ENCODE measurements at regions not wholly inside any gene's neighbourhood (a gene's known extent, or its start where the extent isn't known, plus 50 kb on each side); places are given as distances from the start of the nearest gene placed in this dataset.
A peak's percentile ranks its signal among the peaks of the same experiment; 100 is the strongest.
"Not testable (repeated sequence)": the region's sequence is repeated elsewhere in the genome, so short reads cannot be mapped to it uniquely, and the experiment has no call there.

DNA sequence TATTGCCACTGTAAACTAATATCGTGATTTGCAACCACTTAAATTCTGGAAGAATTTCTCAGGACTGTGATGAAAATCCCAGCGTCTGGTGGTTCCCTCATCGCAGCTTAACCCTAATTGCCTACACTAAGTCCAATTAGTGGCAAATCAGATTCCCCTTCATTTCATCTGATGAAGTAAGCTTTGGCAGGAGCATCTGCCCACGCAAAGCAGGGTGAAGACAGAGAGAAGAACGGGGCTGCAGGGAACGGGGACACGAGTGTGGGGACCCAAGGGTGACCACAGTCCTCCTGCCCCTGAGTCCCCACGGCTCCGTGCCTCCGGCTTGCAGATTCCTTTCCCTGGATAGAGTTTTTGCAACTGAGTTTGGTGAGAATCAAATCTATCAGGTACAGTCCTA, 159.5 kb downstream of the LY86 start:
- no peak for DNase-seq (ENCODE audit: low read depth in 1 of 2, low spot score in 1 of 2)

DNA sequence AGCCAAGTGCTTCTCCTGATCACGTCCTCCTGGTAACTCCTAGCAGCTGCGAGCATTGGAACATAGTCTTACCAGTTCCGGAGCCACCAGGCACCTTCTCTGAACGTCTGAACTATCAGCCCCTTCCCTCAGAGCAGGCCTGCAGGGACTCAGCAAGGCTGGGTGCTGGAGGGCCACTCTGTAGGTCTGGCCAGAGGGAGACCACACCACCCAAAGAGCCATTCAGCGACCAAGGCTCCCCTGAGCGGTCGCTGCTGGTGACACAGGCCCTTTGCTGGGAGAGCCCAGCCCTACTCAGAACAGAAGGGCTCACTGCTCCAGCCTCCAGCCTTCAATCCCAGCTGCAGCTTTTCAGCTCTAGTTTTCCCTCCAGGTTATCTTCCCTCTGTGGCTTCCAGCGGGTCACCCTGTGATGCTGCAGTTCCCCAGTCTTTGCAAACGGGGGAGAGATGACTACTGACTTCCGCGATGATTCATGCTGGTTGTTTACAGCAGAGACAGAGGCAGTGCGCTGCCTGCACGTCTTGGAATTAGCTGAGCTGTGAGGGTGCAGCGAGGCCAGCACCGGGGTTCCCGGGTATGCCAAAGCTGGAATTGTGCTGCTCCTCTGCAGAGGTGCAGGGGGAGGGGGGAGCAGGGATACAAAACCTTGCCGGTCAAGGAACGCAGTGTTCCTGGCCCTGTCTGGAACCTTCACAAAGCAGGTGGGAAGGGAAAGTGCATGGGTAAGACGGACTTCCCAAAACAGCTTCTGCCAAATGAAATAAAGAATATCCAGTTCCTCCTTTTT, 161.4 kb downstream of the LY86 start:
- peak in 1 of 2 donors; percentile 48 for DNase-seq (ENCODE audit: low read depth in 1 of 2, low spot score in 1 of 2)

DNA sequence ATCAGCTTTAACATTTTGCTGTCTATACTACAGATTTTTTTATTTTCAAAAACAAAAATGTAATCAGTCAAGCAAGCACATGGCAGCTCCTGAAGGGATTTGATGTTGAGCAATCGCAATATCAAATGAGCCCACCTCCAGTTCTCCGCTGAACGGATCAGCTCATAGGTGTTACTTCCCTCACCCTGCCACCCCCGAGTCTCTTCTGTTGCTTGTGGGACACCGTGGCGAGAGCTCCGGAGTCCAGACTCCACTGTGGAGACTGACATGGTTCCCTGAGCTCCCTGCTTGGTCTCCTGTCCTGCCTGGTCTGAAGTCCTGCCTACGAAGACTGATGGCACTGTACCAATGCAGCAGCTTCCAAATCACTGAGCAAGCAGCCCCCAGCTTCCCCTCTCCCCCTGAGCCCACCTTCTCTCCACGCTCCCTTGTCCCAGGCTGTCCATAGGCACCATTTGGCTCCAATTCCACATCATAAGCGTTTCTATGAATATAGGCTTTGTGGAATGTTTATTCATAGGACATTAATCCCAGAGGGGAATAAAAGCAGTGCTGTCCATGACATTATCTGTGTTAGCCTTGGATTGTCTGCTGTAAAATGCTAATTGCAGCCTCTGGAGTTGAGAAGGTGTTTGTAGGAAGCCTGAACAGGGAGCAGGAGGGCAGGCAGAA, 162.2 kb downstream of the LY86 start:
- DNase-seq (ENCODE audit: low read depth in 1 of 2, low spot score in 1 of 2) = no peak

DNA sequence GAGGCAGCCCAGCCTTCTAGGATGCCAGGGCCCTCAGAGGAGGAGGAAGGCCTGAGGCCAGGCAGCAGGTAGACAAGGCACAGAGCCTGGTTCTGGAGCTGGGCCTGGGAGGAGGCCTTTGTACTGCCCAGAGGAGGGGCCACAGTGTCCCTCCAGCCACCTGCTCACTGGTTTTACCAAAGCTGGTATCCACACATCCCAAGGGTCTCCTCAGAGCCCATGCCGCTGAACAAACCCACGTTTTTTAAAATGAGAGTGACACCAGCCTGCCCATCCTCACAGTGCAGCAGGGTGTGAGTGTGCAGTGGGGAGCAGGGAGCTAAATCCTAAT, 162.7 kb downstream of the LY86 start:
- DNase-seq (ENCODE audit: low read depth in 1 of 2, low spot score in 1 of 2) = no peak

DNA sequence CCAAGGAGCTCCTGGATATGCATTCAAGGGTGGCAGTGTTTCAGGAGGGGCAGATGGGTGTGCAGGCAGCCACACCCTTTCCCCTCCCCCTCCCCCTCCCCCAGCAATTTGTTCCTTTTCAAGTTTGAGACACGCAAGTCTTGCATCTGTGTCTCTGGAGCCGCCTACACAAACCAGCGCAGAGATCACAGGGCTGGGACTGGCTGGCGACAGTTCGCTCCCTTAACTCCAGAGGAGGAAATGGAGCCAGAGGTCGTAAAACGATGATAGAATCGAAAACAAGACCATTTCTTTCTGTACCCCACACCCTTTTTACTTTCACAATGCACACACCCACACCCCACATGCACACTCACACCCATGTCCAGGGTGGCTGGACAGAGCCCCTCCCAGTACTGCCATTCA, 163.1 kb downstream of the LY86 start:
- DNase-seq (ENCODE audit: low read depth in 1 of 2, low spot score in 1 of 2) = peak in 1 of 2 donors; percentile 27

DNA sequence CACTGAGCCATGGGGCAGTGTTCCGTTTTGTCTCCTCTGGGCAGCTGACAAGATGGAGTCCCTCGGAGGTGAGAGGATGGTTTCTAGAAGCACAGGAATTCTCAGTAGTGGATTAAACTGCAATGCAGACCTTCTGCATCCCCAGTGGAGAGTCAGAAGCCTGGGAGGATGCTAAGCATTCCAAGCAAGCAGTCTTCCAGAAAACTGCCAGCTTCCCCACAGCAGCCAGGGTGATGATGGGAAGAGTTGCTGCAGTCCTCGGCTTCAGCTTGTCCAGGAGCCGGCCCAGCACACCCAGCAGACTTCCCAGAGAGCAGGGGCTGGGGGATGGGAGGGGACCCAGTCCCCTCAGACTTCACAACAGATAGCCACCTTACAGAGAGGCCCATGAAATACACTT, 163.6 kb downstream of the LY86 start:
- DNase-seq (ENCODE audit: low read depth in 1 of 2, low spot score in 1 of 2) = no peak

DNA sequence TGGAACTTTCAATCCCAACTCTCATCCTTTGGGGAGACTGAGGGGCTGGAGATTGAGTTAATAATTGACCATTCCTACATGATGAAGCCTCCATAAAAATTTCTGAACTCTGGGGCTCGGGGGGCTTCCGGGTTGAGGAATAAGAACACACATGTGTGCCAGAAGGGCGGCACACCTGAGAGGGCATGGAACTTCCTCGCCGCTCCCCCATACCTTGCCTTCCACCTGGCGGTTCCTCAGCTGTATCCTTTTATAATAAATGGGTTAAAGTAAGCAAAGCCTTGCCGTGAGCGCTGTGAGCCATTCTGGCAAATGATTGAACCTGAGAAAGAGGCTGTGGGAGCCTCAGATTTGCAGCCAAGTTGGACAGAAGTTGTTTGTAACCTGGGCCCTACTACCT, 164.8 kb downstream of the LY86 start:
- DNase-seq (ENCODE audit: low read depth in 1 of 2, low spot score in 1 of 2) = no peak

DNA sequence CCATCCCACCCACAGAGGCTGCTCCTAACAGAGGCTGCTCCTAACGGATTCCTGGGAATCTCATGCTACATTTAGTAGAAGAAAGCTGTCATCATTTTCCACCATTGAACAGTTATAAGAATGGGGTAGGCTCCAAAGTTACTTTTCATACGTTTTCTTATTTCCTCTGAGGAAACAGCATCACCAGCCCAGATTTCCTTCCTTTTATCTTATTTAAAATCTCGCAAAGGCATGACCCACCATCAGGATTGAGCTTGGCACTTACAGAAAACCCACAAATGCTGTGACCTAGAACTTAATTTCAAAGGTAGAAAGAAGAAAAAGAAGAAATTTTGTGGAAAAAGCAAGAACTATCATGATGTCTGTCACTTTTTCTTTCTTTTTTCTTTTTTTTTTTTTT, 168.0 kb downstream of the LY86 start:
- DNase-seq (ENCODE audit: low read depth in 1 of 2, low spot score in 1 of 2) = no peak

DNA sequence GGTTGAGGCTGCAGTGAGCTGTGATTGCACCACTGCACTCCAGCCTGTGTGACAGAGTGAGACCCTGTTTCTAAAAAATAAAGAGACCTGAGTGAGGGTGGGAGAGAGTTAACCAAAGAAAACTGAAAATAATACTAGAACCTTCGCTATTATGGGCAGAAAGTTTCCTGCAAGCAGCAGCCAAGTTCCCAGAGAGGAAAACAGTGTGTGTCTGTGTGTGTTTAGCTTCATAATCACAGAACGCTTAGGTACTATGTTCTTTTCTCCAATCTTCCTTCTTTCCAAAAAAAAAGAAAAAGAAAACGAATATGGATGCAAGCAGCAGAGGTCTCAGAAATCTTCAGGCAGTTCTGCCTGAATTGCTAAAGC, 170.0 kb downstream of the LY86 start:
- no peak for DNase-seq (ENCODE audit: low read depth in 1 of 2, low spot score in 1 of 2)

DNA sequence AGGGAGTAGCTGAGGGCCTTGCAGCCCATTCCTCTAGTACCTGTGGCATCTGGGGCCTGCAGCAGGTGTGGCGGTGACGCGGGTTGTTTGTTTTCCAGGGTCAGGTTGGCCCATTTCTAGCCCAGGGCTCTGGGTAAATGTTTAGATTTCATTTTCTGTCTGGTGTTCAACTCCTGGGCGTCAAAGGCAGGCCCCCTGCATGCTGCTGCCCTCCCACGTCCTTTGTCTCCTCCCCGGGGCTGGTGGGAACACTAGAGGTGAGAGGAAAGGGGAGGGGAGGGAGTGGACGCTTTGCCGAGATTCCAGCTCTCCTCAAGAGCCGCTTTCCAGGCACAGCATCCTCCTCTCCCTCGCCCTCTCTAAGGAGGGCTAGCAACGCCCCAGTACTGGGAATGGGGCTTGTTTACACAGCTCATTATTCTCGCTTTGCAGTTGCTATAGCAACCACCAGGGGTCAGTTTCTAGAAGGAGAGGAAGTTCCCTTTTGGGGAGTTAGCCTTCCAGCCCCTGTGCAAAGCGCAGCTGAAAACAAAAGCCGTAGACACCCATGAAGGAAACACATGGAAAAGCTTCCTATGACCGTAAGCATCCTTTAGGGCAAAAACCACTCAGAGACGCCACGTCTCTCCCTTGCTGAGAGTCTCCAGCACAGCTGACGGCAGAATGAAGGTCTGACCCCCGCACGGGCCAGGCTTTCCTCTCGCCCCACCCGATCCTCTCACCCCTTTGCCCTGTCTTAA, 170.6 kb downstream of the LY86 start:
- DNase-seq (ENCODE audit: low read depth in 1 of 2, low spot score in 1 of 2) = no peak

DNA sequence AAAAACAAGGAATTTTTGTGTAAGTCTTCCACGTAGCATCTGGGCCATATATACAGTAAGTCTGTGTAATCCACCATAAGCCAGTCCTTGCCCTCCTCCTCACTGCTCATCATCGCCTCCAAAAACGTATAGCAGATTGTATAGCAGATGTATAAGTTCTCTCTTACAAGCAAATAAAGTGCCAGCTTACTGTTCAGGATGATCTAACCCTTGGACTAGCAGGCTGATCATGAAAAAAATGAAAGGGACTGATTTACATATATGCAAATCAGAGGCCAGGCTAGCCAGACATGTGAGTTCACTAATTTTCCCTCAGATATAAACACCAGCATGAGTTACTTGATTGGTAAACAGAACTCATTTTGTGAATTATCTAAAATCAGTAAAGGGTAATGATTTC, 171.5 kb downstream of the LY86 start:
- DNase-seq (ENCODE audit: low read depth in 1 of 2, low spot score in 1 of 2) = no peak

DNA sequence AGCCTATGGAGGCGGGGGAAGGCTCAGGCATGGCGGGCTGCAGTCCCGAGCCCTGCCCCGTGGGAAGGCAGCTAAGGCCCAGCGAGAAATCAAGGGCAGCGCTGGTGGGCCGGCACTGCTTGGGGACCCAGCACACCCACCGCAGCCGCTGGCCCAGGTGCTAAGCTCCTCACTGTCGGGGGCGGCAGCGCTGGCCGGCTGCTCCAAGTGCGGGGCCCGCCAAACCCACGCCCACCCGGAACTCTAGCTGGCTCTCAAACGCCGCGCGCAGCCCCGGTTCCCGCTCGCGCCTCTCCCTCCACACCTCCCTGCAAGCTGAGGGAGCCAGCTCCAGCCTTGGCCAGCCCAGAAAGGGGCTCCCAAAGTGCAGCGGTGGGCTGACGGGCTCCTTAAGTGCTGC, 174.0 kb downstream of the LY86 start:
- DNase-seq (ENCODE audit: low read depth in 1 of 2, low spot score in 1 of 2) = not testable (repeated sequence)

DNA sequence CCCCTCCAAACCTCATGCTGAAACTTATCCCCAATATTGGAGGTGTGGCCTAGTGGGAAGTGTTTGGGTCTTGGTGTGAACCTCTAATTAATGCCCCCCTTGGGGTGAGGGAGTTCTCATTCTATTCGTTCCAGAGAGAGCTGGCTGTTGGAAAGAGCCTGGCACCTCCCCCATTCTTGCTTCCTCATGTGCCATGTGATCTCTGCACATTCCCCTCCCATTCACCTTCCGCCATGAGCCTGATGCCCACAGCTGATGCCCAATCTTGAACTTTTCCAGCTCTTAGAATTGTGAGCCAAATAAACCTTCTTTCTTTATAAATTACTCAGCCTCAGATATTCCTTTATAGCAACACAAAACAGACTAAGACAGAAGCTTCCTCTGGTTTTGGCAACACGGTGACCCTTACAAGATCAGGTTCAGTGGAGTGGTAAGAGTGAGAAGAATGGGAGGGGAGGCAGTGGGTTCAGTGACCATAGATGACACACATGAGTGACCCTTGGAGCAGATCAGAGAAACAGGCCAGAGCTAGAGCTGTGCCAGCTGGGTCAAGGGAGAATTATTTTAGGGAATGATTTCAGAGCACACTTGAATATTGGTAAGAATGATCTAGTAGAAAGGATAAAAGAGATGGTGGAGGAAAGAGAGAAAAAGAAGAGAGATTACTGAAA, 176.4 kb downstream of the LY86 start:
- DNase-seq (ENCODE audit: low read depth in 1 of 2, low spot score in 1 of 2) = no peak

DNA sequence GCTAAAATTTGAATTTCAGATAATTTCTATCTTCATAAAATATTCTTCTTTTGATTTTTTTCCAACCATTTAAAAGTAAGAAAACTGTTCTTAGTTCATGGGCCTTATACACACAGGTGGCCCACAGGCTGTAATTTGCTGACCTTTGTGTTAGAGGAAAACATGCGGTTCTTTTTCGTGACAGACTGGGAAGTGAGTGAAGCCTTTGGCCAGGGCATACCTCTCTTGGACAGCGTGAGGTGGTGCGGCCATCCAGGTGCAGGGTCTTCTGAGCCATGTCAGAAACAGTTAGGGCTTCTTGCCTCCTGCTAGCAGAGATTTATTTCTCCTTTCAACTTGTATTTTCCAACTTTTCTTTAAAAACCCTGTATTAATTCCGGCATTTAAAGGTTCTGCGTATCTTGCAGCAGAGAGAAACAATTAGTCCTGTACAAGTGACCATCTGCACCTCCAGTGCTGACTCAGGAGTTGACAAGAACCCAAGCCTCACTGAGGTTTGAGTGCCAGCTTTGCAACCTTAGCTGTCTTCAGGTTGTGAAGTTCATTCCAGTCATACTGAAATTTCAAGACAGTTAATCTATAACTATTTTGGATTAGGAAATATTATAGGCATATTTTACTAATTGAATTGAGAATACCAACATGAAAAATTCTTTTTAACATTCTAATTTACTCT, 177.8 kb downstream of the LY86 start:
- no peak for DNase-seq (ENCODE audit: low read depth in 1 of 2, low spot score in 1 of 2)

DNA sequence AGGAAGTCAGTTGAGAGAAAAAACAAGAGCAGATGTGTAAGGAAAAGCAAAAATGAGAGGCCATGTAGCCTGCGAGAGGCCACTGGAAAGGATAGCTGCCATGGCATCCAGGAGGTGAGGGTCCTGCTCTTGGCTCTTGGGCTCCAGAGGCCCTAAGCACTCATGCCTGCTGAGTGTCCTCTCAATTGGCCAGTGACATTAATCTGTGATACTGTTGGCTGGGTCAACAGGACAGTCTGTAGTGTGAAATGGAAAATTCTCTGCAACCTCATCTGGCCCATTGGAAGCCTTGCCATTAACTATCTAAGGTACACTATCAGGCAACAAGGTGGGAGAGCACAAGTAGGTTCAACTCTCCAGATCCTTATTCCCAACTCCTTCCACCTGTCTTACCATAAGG, 180.9 kb downstream of the LY86 start:
- DNase-seq (ENCODE audit: low read depth in 1 of 2, low spot score in 1 of 2) = no peak

DNA sequence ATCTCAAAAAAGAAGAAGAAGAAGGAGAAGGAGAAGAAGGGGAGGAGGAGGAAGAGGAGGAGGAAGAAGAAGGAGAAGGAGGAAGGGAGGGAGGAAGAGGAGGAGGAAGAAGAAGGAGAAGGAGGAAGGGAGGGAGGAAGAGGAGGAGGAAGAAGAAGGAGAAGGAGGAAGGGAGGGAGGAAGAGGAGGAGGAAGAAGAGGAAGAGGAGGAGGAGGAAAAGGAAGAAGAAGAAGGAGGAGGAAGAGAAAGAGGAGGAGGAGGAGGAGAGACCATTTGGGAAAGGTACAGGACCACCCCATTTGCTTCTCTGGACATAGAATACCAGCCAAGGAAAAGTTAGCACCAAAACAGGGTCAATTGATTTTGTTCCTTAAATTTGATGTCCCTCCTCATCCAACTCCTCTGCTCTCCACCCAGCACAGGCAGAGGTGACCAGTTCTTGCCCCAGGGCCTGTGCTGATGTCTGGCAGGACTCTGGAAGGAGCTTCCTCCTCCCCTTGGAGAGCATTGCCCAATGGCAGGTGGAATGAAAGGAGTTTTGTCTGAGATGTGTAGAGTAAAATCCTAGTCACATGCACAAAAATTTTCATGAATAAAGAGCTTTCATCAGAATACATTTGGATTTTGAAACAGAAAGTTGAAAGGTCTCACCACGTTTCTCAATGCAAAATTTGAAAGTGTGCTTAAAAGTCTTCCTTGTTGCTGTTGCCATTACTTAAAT, 182.9 kb downstream of the LY86 start:
- DNase-seq (ENCODE audit: low read depth in 1 of 2, low spot score in 1 of 2) = no peak

DNA sequence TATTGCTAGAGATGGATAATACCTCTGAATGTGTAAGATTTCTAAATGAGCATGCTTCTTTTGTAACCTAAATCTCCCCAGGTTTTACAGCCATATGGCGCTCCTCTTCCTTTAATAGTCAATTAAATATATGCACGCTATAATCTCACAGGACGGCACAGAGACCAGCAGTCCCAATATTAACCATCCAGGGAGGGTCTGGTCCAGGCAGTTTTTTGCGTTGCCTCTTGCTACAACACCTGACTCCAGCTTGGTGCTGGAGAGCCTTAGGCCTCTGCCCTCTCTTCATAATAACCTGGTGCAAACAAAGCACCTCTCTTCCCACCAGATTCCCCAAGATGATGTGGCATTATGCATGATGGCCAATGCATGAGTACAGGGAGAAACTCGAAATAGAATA, 183.4 kb downstream of the LY86 start:
- DNase-seq (ENCODE audit: low read depth in 1 of 2, low spot score in 1 of 2) = no peak

DNA sequence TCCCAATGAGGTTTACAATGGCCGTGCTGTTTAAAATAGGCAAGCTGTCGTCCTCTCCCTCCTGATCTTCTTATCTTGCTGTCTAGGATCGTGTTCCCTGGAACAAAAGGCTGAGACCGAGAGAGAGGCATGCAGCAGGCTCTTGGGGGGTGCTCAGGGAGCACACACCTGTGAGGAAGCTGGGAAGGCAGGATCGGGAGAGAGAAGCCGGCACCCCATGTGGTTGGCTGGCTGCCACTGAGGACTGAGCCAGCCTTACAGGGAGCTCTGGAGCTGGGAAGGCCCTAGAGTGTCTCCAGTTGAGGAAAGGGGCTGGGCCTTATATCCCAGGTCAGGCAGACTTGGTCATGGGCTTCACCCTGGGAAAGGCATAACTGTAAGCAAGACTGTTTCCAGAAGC, 184.2 kb downstream of the LY86 start:
- no peak for DNase-seq (ENCODE audit: low read depth in 1 of 2, low spot score in 1 of 2)

DNA sequence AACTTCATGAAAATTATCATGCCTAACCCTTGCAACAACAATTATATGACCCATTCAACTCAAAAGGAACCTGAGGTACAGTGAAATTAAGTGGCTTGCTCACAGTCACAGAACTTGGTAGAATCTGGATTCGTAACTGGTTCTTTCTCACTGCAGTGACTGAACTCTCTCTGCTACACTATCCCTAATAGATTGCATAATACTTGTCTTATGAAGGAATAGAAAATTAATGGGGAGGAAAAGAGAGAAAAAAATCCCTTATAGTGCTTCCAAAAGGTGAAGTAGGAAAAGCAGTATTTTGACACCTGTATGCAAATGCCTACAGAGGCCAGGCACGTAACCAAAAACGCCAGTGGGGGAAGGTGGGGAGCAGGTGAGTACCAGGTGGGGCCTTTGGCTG, 186.6 kb downstream of the LY86 start:
- DNase-seq (ENCODE audit: low read depth in 1 of 2, low spot score in 1 of 2) = no peak

DNA sequence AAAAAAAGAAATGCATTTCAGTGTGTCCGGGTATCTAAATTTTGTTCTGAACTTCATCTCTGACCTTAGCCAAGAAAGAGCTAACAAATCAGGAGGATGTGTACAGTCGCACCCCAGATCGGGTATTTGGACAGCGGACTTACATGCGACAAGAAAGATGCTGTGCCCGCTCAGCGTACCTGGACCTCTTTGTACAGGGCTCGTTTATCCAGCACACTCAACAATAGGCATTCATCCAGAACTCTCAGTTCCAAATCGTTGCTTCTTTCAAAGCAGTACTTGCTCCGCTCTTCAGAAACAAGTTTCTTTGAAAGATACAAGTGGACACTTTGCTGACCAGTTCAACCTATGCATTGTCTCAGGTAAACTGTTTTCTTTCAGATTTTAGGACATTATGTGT, 191.7 kb downstream of the LY86 start:
- no peak for DNase-seq (ENCODE audit: low read depth in 1 of 2, low spot score in 1 of 2)
